Astrocyte (in vitro differentiated cells and primary cell): ENCODE measurements at regions not wholly inside any gene's neighbourhood (a gene's known extent, or its start where the extent isn't known, plus 50 kb on each side); places are given as distances from the start of the nearest gene placed in this dataset.

Experiments
- DNase-seq: peaks from one replicate; pipeline ENCODE4 v3.0.0-alpha.2; 2010; ENCODE audit warnings: low read depth
- FAIRE-seq: peaks from 2 replicates; lab custom pipeline; 2011; peaks lifted over from hg19 to GRCh38; lab: Jason Lieb, UNC
- H2AFZ ChIP-seq: 2 replicates; pipeline ENCODE4 v1.6.0; 2012; ENCODE audit warnings: low read depth, low read length, inconsistent platforms
- H3K27ac ChIP-seq: 2 replicates; pipeline ENCODE4 v1.5.1; 2011; ENCODE audit warnings: low read depth, low read length, inconsistent platforms
- H3K27me3 ChIP-seq: 2 replicates; pipeline ENCODE4 v1.6.0; 2011; ENCODE audit warnings: low read length, inconsistent platforms; ENCODE audit not compliant: insufficient read depth
- H3K36me3 ChIP-seq: 2 replicates; pipeline ENCODE4 v1.5.1; 2011; ENCODE audit warnings: low read length, inconsistent platforms; ENCODE audit not compliant: insufficient read depth
- H3K4me1 ChIP-seq: 2 replicates; pipeline ENCODE4 v1.5.1; 2011; ENCODE audit warnings: low read length, inconsistent platforms; ENCODE audit not compliant: insufficient read depth
- H3K4me2 ChIP-seq: 2 replicates; pipeline ENCODE4 v1.6.0; 2012; ENCODE audit warnings: low read length, inconsistent platforms
- H3K4me3 ChIP-seq: 2 replicates; pipeline ENCODE4 v1.5.1; 2011; ENCODE audit warnings: low read depth, mild to moderate bottlenecking, low read length, inconsistent platforms; ENCODE audit not compliant: insufficient read depth
- H3K79me2 ChIP-seq: 2 replicates; pipeline ENCODE4 v1.6.0; 2012; ENCODE audit warnings: mild to moderate bottlenecking, low read length, inconsistent platforms; ENCODE audit not compliant: insufficient read depth
- H3K9ac ChIP-seq: 2 replicates; pipeline ENCODE4 v1.6.0; 2012; ENCODE audit warnings: mild to moderate bottlenecking, low read length, inconsistent platforms
- H3K9me3 ChIP-seq: 2 replicates; pipeline ENCODE4 v1.5.1; 2012; ENCODE audit warnings: low read depth, mild to moderate bottlenecking, low read length, inconsistent platforms; ENCODE audit not compliant: insufficient read depth
- H4K20me1 ChIP-seq: 2 replicates; pipeline ENCODE4 v1.6.0; 2012; ENCODE audit warnings: low read length, inconsistent platforms; ENCODE audit not compliant: insufficient read depth
- H3K27ac Mint-ChIP-seq: one replicate; pipeline ENCODE4 v1.8.0; 2021; ENCODE audit warnings: mild to moderate bottlenecking, mixed read lengths; ENCODE audit not compliant: unreplicated experiment
- H3K27me3 Mint-ChIP-seq: one replicate; pipeline ENCODE4 v1.8.0; 2021; ENCODE audit warnings: low read depth, mixed read lengths; ENCODE audit not compliant: unreplicated experiment
- H3K36me3 Mint-ChIP-seq: one replicate; pipeline ENCODE4 v1.8.0; 2021; ENCODE audit warnings: low read depth, mixed read lengths; ENCODE audit not compliant: unreplicated experiment
- H3K4me1 Mint-ChIP-seq: one replicate; pipeline ENCODE4 v1.8.0; 2021; ENCODE audit warnings: low read depth, mixed read lengths; ENCODE audit not compliant: unreplicated experiment
- H3K4me3 Mint-ChIP-seq: one replicate; pipeline ENCODE4 v1.8.0; 2021; ENCODE audit warnings: mild to moderate bottlenecking, moderate library complexity, mixed read lengths; ENCODE audit not compliant: unreplicated experiment
- H3K9me3 Mint-ChIP-seq: one replicate; pipeline ENCODE4 v1.8.0; 2021; ENCODE audit warnings: mild to moderate bottlenecking, mixed read lengths; ENCODE audit not compliant: unreplicated experiment
- CTCF ChIP-seq: IDR thresholded peaks from 2 replicates; pipeline ENCODE4 v1.5.1; 2011; ENCODE audit warnings: low read depth, mild to moderate bottlenecking, inconsistent platforms, low read length, moderate library complexity; ENCODE audit not compliant: insufficient read depth
- EZH2 ChIP-seq: IDR thresholded peaks from 2 replicates; pipeline ENCODE4 v1.6.1; 2012; ENCODE audit warnings: mild to moderate bottlenecking, low read length, inconsistent platforms; ENCODE audit not compliant: insufficient read depth

GRCh38 chr2:184078496-184078895 lies 519.8 kb upstream of the ZNF804A start:
- no peaks in the 10 kb centered on the region for H3K9me3 ChIP-seq
- H3K36me3 ChIP-seq: no peaks in the 10 kb centered on the region
- Mint-ChIP-seq H3K27ac (no peak overlapping the region), H3K4me1 (no peaks in the 10 kb centered on the region), H3K36me3 (no peaks in the 10 kb centered on the region), H3K27me3 (no peaks in the 10 kb centered on the region), H3K4me3 (no peak overlapping the region), H3K9me3 (no peaks in the 10 kb centered on the region)
- H4K20me1 ChIP-seq: no peaks in the 10 kb centered on the region
- no peak overlapping the region for H3K27ac ChIP-seq
- TF ChIP-seq EZH2: no peak
- TF ChIP-seq CTCF: no peak
- DNase-seq (no peak), FAIRE-seq (no peak)
- no peaks in the 10 kb centered on the region for H3K79me2 ChIP-seq
- no peaks in the 10 kb centered on the region for H3K27me3 ChIP-seq
- no peak overlapping the region for H3K4me3 ChIP-seq
- H2AFZ ChIP-seq: no peak overlapping the region
- H3K4me1 ChIP-seq: no peaks in the 10 kb centered on the region
- H3K9ac ChIP-seq: no peak overlapping the region
- no peak overlapping the region for H3K4me2 ChIP-seq

GRCh38 chr2:184091456-184091855 lies 506.9 kb upstream of the ZNF804A start:
- Histone ChIP-seq H3K4me3 (no peak overlapping the region), H3K4me1 (no peaks in the 10 kb centered on the region), H3K36me3 (no peaks in the 10 kb centered on the region), H3K9ac (no peak overlapping the region), H3K27ac (no peak overlapping the region), H2AFZ (no peak overlapping the region), H3K27me3 (no peaks in the 10 kb centered on the region), H3K4me2 (no peak overlapping the region), H3K79me2 (no peaks in the 10 kb centered on the region), H3K9me3 (no peaks in the 10 kb centered on the region), H4K20me1 (no peaks in the 10 kb centered on the region)
- Mint-ChIP-seq H3K27ac (no peak overlapping the region), H3K9me3 (no peaks in the 10 kb centered on the region), H3K4me3 (no peak overlapping the region), H3K27me3 (no peaks in the 10 kb centered on the region), H3K4me1 (no peaks in the 10 kb centered on the region), H3K36me3 (no peaks in the 10 kb centered on the region)
- TF ChIP-seq EZH2 (no peak), CTCF (no peak)
- FAIRE-seq: no peak
- DNase-seq: no peak

GRCh38 chr2:184113696-184114403 lies 484.5 kb upstream of the ZNF804A start:
- H3K27ac Mint-ChIP-seq: peak overlapping the region; percentile 63
- no peaks in the 10 kb centered on the region for H3K27me3 Mint-ChIP-seq
- peak overlapping the region; percentile 52 for H3K4me2 ChIP-seq
- H3K36me3 Mint-ChIP-seq: no peaks in the 10 kb centered on the region
- no peak for FAIRE-seq
- no peaks in the 10 kb centered on the region for H3K4me1 ChIP-seq
- H3K4me3 ChIP-seq: no peak overlapping the region
- H4K20me1 ChIP-seq: no peaks in the 10 kb centered on the region
- DNase-seq: no peak
- no peak overlapping the region for H3K4me3 Mint-ChIP-seq
- H3K36me3 ChIP-seq: no peaks in the 10 kb centered on the region
- H3K9me3 ChIP-seq: no peaks in the 10 kb centered on the region
- H3K4me1 Mint-ChIP-seq: peaks cover 7% of the 10 kb centered on the region
- no peaks in the 10 kb centered on the region for H3K79me2 ChIP-seq
- no peak overlapping the region for H3K27ac ChIP-seq
- TF ChIP-seq EZH2: no peak
- TF ChIP-seq CTCF: no peak
- H3K27me3 ChIP-seq: no peaks in the 10 kb centered on the region
- H3K9me3 Mint-ChIP-seq: peaks cover 2% of the 10 kb centered on the region
- no peak overlapping the region for H2AFZ ChIP-seq
- H3K9ac ChIP-seq: no peak overlapping the region
